B cell (primary cell): ENCODE measurements at regions not wholly inside any gene's neighbourhood (a gene's known extent, or its start where the extent isn't known, plus 50 kb on each side); places are given as distances from the start of the nearest gene placed in this dataset.

Experiments used
- ATAC-seq: fragments of 200-7000 bp; cut with Tn5 transposase; one replicate; pipeline ENCODE4 v1.10.0; 2021; ENCODE audit warnings: low read depth, mild to moderate bottlenecking, moderate number of reproducible peaks, moderate library complexity
- CTCF ChIA-PET: fragments of 350-600 bp; sonication (Branson Sonifier 250); formaldehyde crosslinking; loops from one replicate; lab custom pipeline; 2021; ENCODE audit warnings: antibody characterized with exemption, inconsistent platforms; lab: Charles Lee
- POLR2A ChIA-PET: fragments of 350-600 bp; sonication (Branson Sonifier 250); formaldehyde crosslinking; loops from one replicate; lab custom pipeline; 2021; ENCODE audit warnings: antibody characterized with exemption; lab: Charles Lee
- DNase-seq: peaks from one replicate; pipeline ENCODE4 v3.0.0; 2013
- H2AFZ ChIP-seq: 2 replicates; pipeline ENCODE4 v1.6.1; 2012; ENCODE audit warnings: mild to moderate bottlenecking, low read depth, low read length; ENCODE audit not compliant: insufficient read depth, poor library complexity, severe bottlenecking
- H3K27ac ChIP-seq, 2 donors: 1 replicate in 1 of 2; 2 replicates in 1 of 2; pipeline ENCODE4 v1.5.1; 2012 to 2013; ENCODE audit warnings: low read length in 2 of 2, mild to moderate bottlenecking in 2 of 2, moderate library complexity in 1 of 2
- H3K27me3 ChIP-seq, 4 experiments: fragments of 200-600 bp in 1 of 4; sonication (generic) in 1 of 4; replicated peaks in 1 of 4; 1 replicate in 2 of 4; 2 replicates in 2 of 4; pipeline versions ENCODE4 v1.6.1 to v1.7.0; 2013 to 2016; ENCODE audit warnings: low read length in 3 of 4, mild to moderate bottlenecking in 2 of 4, mixed read lengths in 1 of 4, moderate library complexity in 1 of 4; ENCODE audit not compliant: insufficient read depth in 4 of 4, control insufficient read depth in 3 of 4; ENCODE audit errors: control extremely low read depth in 1 of 4
- H3K36me3 ChIP-seq, 2 experiments: replicated peaks in 1 of 2; 1 replicate in 1 of 2; 2 replicates in 1 of 2; pipeline versions ENCODE4 v1.6.1 to v1.7.1; 2013; ENCODE audit warnings: low read length in 1 of 2; ENCODE audit not compliant: insufficient read depth in 2 of 2, control insufficient read depth in 1 of 2; ENCODE audit errors: control extremely low read depth in 1 of 2, extremely low read depth in 1 of 2
- H3K4me1 ChIP-seq, 2 donors: fragments of 200-600 bp in 1 of 2; sonication (generic) in 1 of 2; 1 replicate in 1 of 2; 2 replicates in 1 of 2; pipeline versions ENCODE4 v1.5.1 to v1.6.1; 2013 to 2017; ENCODE audit warnings: low read length in 2 of 2; ENCODE audit not compliant: control insufficient read depth in 2 of 2, insufficient read depth in 2 of 2
- H3K4me2 ChIP-seq: replicated peaks from 2 replicates; pipeline ENCODE3; 2012; ENCODE audit warnings: mild to moderate bottlenecking, low read depth, low read length; ENCODE audit not compliant: poor library complexity, severe bottlenecking
- H3K4me3 ChIP-seq, 5 experiments: fragments of 200-600 bp in 1 of 5; sonication (generic) in 1 of 5; 1 replicate in 3 of 5; 2 replicates in 2 of 5; pipeline versions ENCODE4 v1.5.1 to v1.7.0; 2011 to 2016; ENCODE audit warnings: low read length in 4 of 5, mild to moderate bottlenecking in 4 of 5, low read depth in 2 of 5, control low read depth in 1 of 5, moderate library complexity in 1 of 5; ENCODE audit not compliant: insufficient read depth in 1 of 5; ENCODE audit errors: control extremely low read depth in 1 of 5, extremely low read depth in 1 of 5
- H3K79me2 ChIP-seq: fragments of 200-600 bp; sonication (generic); one replicate; pipeline ENCODE4 v1.6.0; 2016; ENCODE audit warnings: low read length; ENCODE audit not compliant: control insufficient read depth, insufficient read depth
- H3K9ac ChIP-seq: fragments of 200-600 bp; sonication (generic); 2 replicates; pipeline ENCODE4 v1.6.1; 2017; ENCODE audit warnings: mild to moderate bottlenecking, low read length, moderate library complexity
- H3K9me3 ChIP-seq, 3 donors: one replicate each; pipeline versions ENCODE4 v1.6.1 to v1.7.1; 2013; ENCODE audit warnings: low read length in 2 of 3; ENCODE audit not compliant: control insufficient read depth in 2 of 3, insufficient read depth in 1 of 3; ENCODE audit errors: control extremely low read depth in 1 of 3
- H4K20me1 ChIP-seq: 2 replicates; pipeline ENCODE4 v1.6.0; 2012; ENCODE audit warnings: mild to moderate bottlenecking, low read length; ENCODE audit not compliant: insufficient read depth, control insufficient read depth, poor library complexity, severe bottlenecking
- H3K27ac Mint-ChIP-seq: one replicate; pipeline ENCODE4 v1.8.0; 2021; ENCODE audit warnings: mixed read lengths
- H3K27me3 Mint-ChIP-seq: one replicate; pipeline ENCODE4 v1.8.0; 2021; ENCODE audit warnings: mixed read lengths
- H3K4me1 Mint-ChIP-seq: one replicate; pipeline ENCODE4 v1.8.0; 2021; ENCODE audit warnings: mixed read lengths
- H3K4me3 Mint-ChIP-seq: one replicate; pipeline ENCODE4 v1.8.0; 2021; ENCODE audit warnings: mixed read lengths
- H3K9me3 Mint-ChIP-seq: one replicate; pipeline ENCODE4 v1.8.0; 2022; ENCODE audit warnings: mixed read lengths; ENCODE audit not compliant: insufficient read depth
- CTCF ChIP-seq: fragments of 200-600 bp; IDR thresholded peaks from one replicate; pipeline ENCODE4 v1.8.0; 2022; ENCODE audit warnings: antibody characterized with exemption, mild to moderate bottlenecking
- EZH2 ChIP-seq: IDR thresholded peaks from 2 replicates; pipeline ENCODE4 v1.6.1; 2012; ENCODE audit warnings: borderline replicate concordance, low read depth, mild to moderate bottlenecking, moderate library complexity, low read length; ENCODE audit not compliant: insufficient read depth, poor library complexity, severe bottlenecking
- WGBS: methylation state at CpG from one replicate; pipeline ENCODE4 v1.1.5; 2013; ENCODE audit warnings: missing lambda C conversion rate; ENCODE audit not compliant: insufficient coverage; 5-methylcytosine and 5-hydroxymethylcytosine counted together
- intact Hi-C: fragments of 100-400 bp; cut with micrococcal nuclease; formaldehyde crosslinking; loops from one replicate; pipeline ENCODE4 v1.10.0; 2022

GRCh38 chr20:60180986-60181385 lies 222.8 kb downstream of the CDH26 start:
- Mint-ChIP-seq H3K27ac (no peak overlapping the region), H3K27me3 (no peaks in the 10 kb centered on the region), H3K4me1 (no peaks in the 10 kb centered on the region), H3K4me3 (no peak overlapping the region), H3K9me3 (peaks cover 3% of the 10 kb centered on the region)
- no peak for ATAC-seq
- H3K27ac ChIP-seq = no peak overlapping the region
- no CpG with 5 or more reads among the region's 5 CpGs for WGBS
- H3K4me3 ChIP-seq = no peak overlapping the region
- H3K36me3 ChIP-seq = no peaks in the 10 kb centered on the region
- H3K27me3 ChIP-seq = no peaks in the 10 kb centered on the region
- H4K20me1 ChIP-seq = no peaks in the 10 kb centered on the region
- POLR2A ChIA-PET = no interaction called here
- DNase-seq = no peak
- no peaks in the 10 kb centered on the region for H3K4me1 ChIP-seq
- H3K9ac ChIP-seq = no peak overlapping the region
- CTCF ChIA-PET = no interaction called here
- intact Hi-C loops = no loop called here
- no peak overlapping the region for H3K4me2 ChIP-seq
- no peak overlapping the region for H2AFZ ChIP-seq
- TF ChIP-seq CTCF (no peak), EZH2 (no peak)
- peaks cover 0 to 13% (median 0%) of the 10 kb centered on the region in 3 donors for H3K9me3 ChIP-seq
- no peaks in the 10 kb centered on the region for H3K79me2 ChIP-seq

GRCh38 chr20:60186412-60186811 lies 228.2 kb downstream of the CDH26 start:
- intact Hi-C loops = no loop called here
- no peaks in the 10 kb centered on the region for H3K27me3 Mint-ChIP-seq
- peaks cover 0 to 5% (median 0%) of the 10 kb centered on the region in 3 donors for H3K9me3 ChIP-seq
- no peaks in the 10 kb centered on the region for H4K20me1 ChIP-seq
- no peaks in the 10 kb centered on the region for H3K36me3 ChIP-seq
- no peak overlapping the region for H3K9ac ChIP-seq
- TF ChIP-seq CTCF = no peak
- TF ChIP-seq EZH2 = no peak
- H3K79me2 ChIP-seq = no peaks in the 10 kb centered on the region
- H3K27me3 ChIP-seq = no peaks in the 10 kb centered on the region
- H3K27ac ChIP-seq = no peak overlapping the region
- no peak overlapping the region for H3K4me3 ChIP-seq
- no CpG with 5 or more reads among the region's 4 CpGs for WGBS
- H3K4me1 Mint-ChIP-seq = no peaks in the 10 kb centered on the region
- DNase-seq (no peak), ATAC-seq (no peak)
- no peak overlapping the region for H2AFZ ChIP-seq
- no peak overlapping the region for H3K4me2 ChIP-seq
- H3K9me3 Mint-ChIP-seq = peaks cover 6% of the 10 kb centered on the region
- no peak overlapping the region for H3K27ac Mint-ChIP-seq
- POLR2A ChIA-PET = no interaction called here
- H3K4me3 Mint-ChIP-seq = no peak overlapping the region
- CTCF ChIA-PET = no interaction called here
- no peaks in the 10 kb centered on the region for H3K4me1 ChIP-seq
